OCI-LY1 (cell line): ENCODE measurements at regions not wholly inside any gene's neighbourhood (a gene's known extent, or its start where the extent isn't known, plus 50 kb on each side); places are given as distances from the start of the nearest gene placed in this dataset.

Experiments
- H2AFZ ChIP-seq: fragments of 200-600 bp; sonication (generic), shearing (Covaris generic); 2 replicates; pipeline ENCODE4 v1.6.0; 2014; ENCODE audit warnings: antibody characterized with exemption, mild to moderate bottlenecking, low read length
- H3F3A ChIP-seq: fragments of 200-600 bp; sonication (generic), shearing (Covaris generic); 2 replicates; pipeline ENCODE4 v1.6.0; 2014; ENCODE audit warnings: mild to moderate bottlenecking, antibody characterized with exemption, low read length, moderate library complexity; ENCODE audit not compliant: insufficient read depth
- H3K27ac ChIP-seq: fragments of 200-600 bp; sonication (generic); 2 replicates; pipeline ENCODE4 v1.5.1; 2014; ENCODE audit warnings: low read length, mixed run types, mild to moderate bottlenecking, low read depth; ENCODE audit not compliant: poor library complexity, severe bottlenecking
- H3K27me3 ChIP-seq: fragments of 200-600 bp; sonication (generic); 2 replicates; pipeline ENCODE4 v1.6.0; 2014; ENCODE audit warnings: antibody characterized with exemption, mild to moderate bottlenecking, low read length, moderate library complexity; ENCODE audit not compliant: insufficient read depth
- H3K36me3 ChIP-seq: fragments of 200-600 bp; sonication (generic); 2 replicates; pipeline ENCODE4 v1.6.1; 2014; ENCODE audit warnings: mild to moderate bottlenecking, antibody characterized with exemption, low read length, moderate library complexity, mixed read lengths; ENCODE audit not compliant: insufficient read depth
- H3K4me1 ChIP-seq: fragments of 200-600 bp; sonication (generic); 2 replicates; pipeline ENCODE4 v1.5.1; 2014; ENCODE audit warnings: mild to moderate bottlenecking, low read length, moderate library complexity; ENCODE audit not compliant: insufficient read depth, severe bottlenecking
- H3K4me2 ChIP-seq: fragments of 200-600 bp; sonication (generic), shearing (Covaris generic); 2 replicates; pipeline ENCODE4 v1.6.1; 2014; ENCODE audit warnings: low read length
- H3K4me3 ChIP-seq: fragments of 200-600 bp; sonication (generic); 2 replicates; pipeline ENCODE4 v1.5.1; 2014; ENCODE audit warnings: low read length, low read depth, mild to moderate bottlenecking, mixed read lengths; ENCODE audit not compliant: poor library complexity, severe bottlenecking
- H3K79me2 ChIP-seq: fragments of 200-600 bp; shearing (Covaris generic); 2 replicates; pipeline ENCODE4 v1.6.1; 2016; ENCODE audit warnings: mixed run types, low read length, mixed read lengths; ENCODE audit not compliant: insufficient read depth
- H3K9ac ChIP-seq: fragments of 200-600 bp; sonication (generic), shearing (Covaris generic); 2 replicates; pipeline ENCODE4 v1.6.1; 2014; ENCODE audit warnings: mild to moderate bottlenecking, low read length, mixed read lengths
- H3K9me2 ChIP-seq: fragments of 200-600 bp; sonication (generic), shearing (Covaris generic); 2 replicates; pipeline ENCODE4 v1.6.1; 2014; ENCODE audit warnings: low read depth, mild to moderate bottlenecking, low read length, mixed read lengths
- H3K9me3 ChIP-seq: fragments of 200-600 bp; shearing (Covaris generic); 2 replicates; pipeline ENCODE4 v1.6.1; 2014; ENCODE audit warnings: low read length, mixed read lengths
- H4K20me1 ChIP-seq: fragments of 200-600 bp; sonication (generic), shearing (Covaris generic); 2 replicates; pipeline ENCODE4 v1.6.0; 2016; ENCODE audit warnings: mild to moderate bottlenecking, low read length; ENCODE audit not compliant: insufficient read depth
- CTCF ChIP-seq: fragments of 200-600 bp; sonication (generic), shearing (Covaris generic); IDR thresholded peaks from 2 replicates; pipeline ENCODE4 v1.5.1; 2017; ENCODE audit warnings: mild to moderate bottlenecking, antibody characterized with exemption, low read length, moderate library complexity, mixed read lengths
- EZH2 ChIP-seq: fragments of 200-600 bp; sonication (generic), shearing (Covaris generic); IDR thresholded peaks from 2 replicates; pipeline ENCODE4 v1.8.0; 2017; ENCODE audit warnings: borderline replicate concordance, mixed run types, mild to moderate bottlenecking, antibody characterized with exemption, low read length, moderate library complexity, mixed read lengths

- Histone ChIP-seq H3K4me2 (no peak overlapping the region), H3K9me3 (no peaks in the 10 kb centered on the region), H3F3A (no peaks in the 10 kb centered on the region), H3K9ac (no peak overlapping the region), H3K36me3 (no peaks in the 10 kb centered on the region), H3K4me3 (no peak overlapping the region), H3K9me2 (no peaks in the 10 kb centered on the region), H3K27me3 (no peaks in the 10 kb centered on the region), H2AFZ (no peak overlapping the region), H3K79me2 (no peaks in the 10 kb centered on the region), H3K27ac (no peak overlapping the region), H4K20me1 (no peaks in the 10 kb centered on the region), H3K4me1 (no peaks in the 10 kb centered on the region)
- TF ChIP-seq CTCF (no peak), EZH2 (no peak)
Observed at GRCh38 chr5:136720674-136721073, 355.3 kb upstream of the TRPC7 start.

GRCh38 chr5:136717917-136718316 is 352.6 kb upstream of the TRPC7 start:
- Histone ChIP-seq H3K4me2 (no peak overlapping the region), H3K4me3 (no peak overlapping the region), H3K9me2 (no peaks in the 10 kb centered on the region), H3K27ac (no peak overlapping the region), H3K36me3 (no peaks in the 10 kb centered on the region), H3F3A (no peaks in the 10 kb centered on the region), H2AFZ (no peak overlapping the region), H3K4me1 (no peaks in the 10 kb centered on the region), H4K20me1 (no peaks in the 10 kb centered on the region), H3K9ac (no peak overlapping the region), H3K79me2 (no peaks in the 10 kb centered on the region), H3K27me3 (no peaks in the 10 kb centered on the region), H3K9me3 (no peaks in the 10 kb centered on the region)
- TF ChIP-seq CTCF, result no peak

GRCh38 chr5:136714286-136714685 is 348.9 kb upstream of the TRPC7 start:
- H3K27ac ChIP-seq, result no peak overlapping the region
- H3K4me2 ChIP-seq, result no peak overlapping the region
- no peaks in the 10 kb centered on the region for H3K9me2 ChIP-seq
- H4K20me1 ChIP-seq, result no peaks in the 10 kb centered on the region
- H3K27me3 ChIP-seq, result no peaks in the 10 kb centered on the region
- H3K9me3 ChIP-seq, result no peaks in the 10 kb centered on the region
- no peaks in the 10 kb centered on the region for H3K36me3 ChIP-seq
- TF ChIP-seq EZH2 (no peak), CTCF (no peak)
- H3F3A ChIP-seq, result no peaks in the 10 kb centered on the region
- H3K9ac ChIP-seq, result no peak overlapping the region
- no peaks in the 10 kb centered on the region for H3K4me1 ChIP-seq
- H2AFZ ChIP-seq, result no peak overlapping the region
- H3K79me2 ChIP-seq, result no peaks in the 10 kb centered on the region
- H3K4me3 ChIP-seq, result no peak overlapping the region
